Osteocyte (in vitro differentiated cells): ENCODE measurements at regions not wholly inside any gene's neighbourhood (a gene's known extent, or its start where the extent isn't known, plus 50 kb on each side); places are given as distances from the start of the nearest gene placed in this dataset.

Experiments
- DNase-seq: peaks from one replicate; pipeline ENCODE4 v3.0.0; 2021; ENCODE audit warnings: mixed read lengths; ENCODE audit not compliant: unreplicated experiment; ENCODE audit errors: extremely low spot score
- H3K27ac Mint-ChIP-seq: one replicate; pipeline ENCODE4 v1.8.0; 2021; ENCODE audit warnings: mild to moderate bottlenecking, mixed read lengths; ENCODE audit not compliant: unreplicated experiment
- H3K27me3 Mint-ChIP-seq: one replicate; pipeline ENCODE4 v1.8.0; 2021; ENCODE audit warnings: mixed read lengths; ENCODE audit not compliant: unreplicated experiment
- H3K36me3 Mint-ChIP-seq: one replicate; pipeline ENCODE4 v1.8.0; 2021; ENCODE audit warnings: mixed read lengths; ENCODE audit not compliant: unreplicated experiment
- H3K4me1 Mint-ChIP-seq: one replicate; pipeline ENCODE4 v1.8.0; 2021; ENCODE audit warnings: mixed read lengths; ENCODE audit not compliant: unreplicated experiment
- H3K4me3 Mint-ChIP-seq: one replicate; pipeline ENCODE4 v1.8.0; 2021; ENCODE audit warnings: mild to moderate bottlenecking, moderate library complexity, mixed read lengths; ENCODE audit not compliant: unreplicated experiment
- H3K9me3 Mint-ChIP-seq: one replicate; pipeline ENCODE4 v1.8.0; 2021; ENCODE audit warnings: mixed read lengths; ENCODE audit not compliant: unreplicated experiment
- TF ChIP-seq, protein P1 (sequence below): fragments of 200-600 bp; sonication (generic); IDR thresholded peaks from 2 replicates; pipeline ENCODE4 v1.5.0; 2021; ENCODE audit warnings: antibody characterized with exemption, mild to moderate bottlenecking, moderate library complexity

DNA sequence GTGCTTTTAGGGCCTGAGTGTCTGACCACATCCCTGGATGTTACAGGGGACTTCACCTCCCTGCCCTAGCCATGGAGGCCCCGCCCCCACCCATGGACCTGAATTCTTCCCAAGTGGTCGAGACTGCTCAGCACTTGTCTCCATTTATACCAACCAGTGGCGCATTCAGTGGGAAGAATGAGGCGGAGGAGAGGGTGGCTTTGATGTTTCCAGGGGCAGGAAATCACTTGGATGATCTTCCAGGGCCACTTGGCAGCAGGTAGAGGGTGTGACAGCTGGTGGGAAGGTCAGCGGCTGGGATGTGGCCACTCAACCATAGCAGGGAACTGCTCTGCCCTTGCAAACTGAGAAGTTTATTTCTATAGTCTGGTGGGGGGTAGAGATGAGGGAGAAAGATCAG, 155.1 kb upstream of the BLID start:
- Mint-ChIP-seq H3K4me3 (no peak overlapping the region), H3K36me3 (no peaks in the 10 kb centered on the region), H3K4me1 (no peaks in the 10 kb centered on the region), H3K9me3 (no peaks in the 10 kb centered on the region), H3K27me3 (peaks cover 27% of the 10 kb centered on the region), H3K27ac (no peak overlapping the region)
- DNase-seq: no peak
- TF ChIP-seq, protein P1, sequence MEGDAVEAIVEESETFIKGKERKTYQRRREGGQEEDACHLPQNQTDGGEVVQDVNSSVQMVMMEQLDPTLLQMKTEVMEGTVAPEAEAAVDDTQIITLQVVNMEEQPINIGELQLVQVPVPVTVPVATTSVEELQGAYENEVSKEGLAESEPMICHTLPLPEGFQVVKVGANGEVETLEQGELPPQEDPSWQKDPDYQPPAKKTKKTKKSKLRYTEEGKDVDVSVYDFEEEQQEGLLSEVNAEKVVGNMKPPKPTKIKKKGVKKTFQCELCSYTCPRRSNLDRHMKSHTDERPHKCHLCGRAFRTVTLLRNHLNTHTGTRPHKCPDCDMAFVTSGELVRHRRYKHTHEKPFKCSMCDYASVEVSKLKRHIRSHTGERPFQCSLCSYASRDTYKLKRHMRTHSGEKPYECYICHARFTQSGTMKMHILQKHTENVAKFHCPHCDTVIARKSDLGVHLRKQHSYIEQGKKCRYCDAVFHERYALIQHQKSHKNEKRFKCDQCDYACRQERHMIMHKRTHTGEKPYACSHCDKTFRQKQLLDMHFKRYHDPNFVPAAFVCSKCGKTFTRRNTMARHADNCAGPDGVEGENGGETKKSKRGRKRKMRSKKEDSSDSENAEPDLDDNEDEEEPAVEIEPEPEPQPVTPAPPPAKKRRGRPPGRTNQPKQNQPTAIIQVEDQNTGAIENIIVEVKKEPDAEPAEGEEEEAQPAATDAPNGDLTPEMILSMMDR: no peak

DNA sequence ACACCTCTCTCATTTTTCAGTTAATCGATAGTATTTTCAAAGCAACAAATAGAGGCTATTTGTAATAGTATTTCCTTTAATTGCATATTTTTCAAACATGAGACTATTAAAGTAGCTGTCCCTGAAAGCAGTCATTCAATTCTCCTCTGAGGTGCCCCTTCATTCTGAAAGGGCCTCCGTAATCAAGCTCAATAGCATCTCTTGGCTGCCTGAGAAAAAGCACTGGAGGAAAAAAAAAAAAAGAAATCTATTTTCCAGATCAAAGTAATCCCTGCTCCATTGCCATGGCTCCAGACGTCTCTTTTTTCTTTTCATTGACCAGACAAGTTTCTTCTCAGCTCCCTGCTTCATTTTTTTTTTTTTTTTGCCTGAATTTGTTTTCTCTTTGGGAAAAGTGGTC, 154.5 kb upstream of the BLID start:
- Mint-ChIP-seq H3K9me3 (no peaks in the 10 kb centered on the region), H3K36me3 (no peaks in the 10 kb centered on the region), H3K4me1 (no peaks in the 10 kb centered on the region), H3K27me3 (peaks cover 22% of the 10 kb centered on the region), H3K27ac (no peak overlapping the region), H3K4me3 (no peak overlapping the region)
- DNase-seq: no peak
- TF ChIP-seq, protein P1: no peak

DNA sequence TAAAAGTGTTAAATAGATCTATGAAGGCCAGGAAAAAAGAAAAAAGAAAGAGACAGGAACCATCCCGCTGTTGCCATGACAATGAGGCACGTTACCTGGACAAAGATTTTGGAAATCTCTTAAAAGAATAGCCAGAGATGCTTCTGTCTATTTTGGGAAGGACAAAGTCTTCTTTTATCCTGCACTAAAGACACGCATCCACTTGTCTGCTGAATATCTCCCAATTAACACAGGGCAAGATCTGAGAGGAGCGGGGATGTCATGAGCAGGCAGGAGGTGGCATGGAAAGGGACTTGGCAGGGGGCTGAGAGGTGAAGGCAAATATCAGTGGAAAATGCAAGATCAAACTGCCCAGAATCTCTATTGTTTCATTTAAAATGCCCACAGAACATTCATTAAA, 153.8 kb upstream of the BLID start:
- H3K4me3 Mint-ChIP-seq: no peak overlapping the region
- DNase-seq: no peak
- TF ChIP-seq, protein P1: no peak
- H3K27me3 Mint-ChIP-seq: peaks cover 21% of the 10 kb centered on the region
- no peaks in the 10 kb centered on the region for H3K36me3 Mint-ChIP-seq
- H3K9me3 Mint-ChIP-seq: no peaks in the 10 kb centered on the region
- H3K4me1 Mint-ChIP-seq: no peaks in the 10 kb centered on the region
- no peak overlapping the region for H3K27ac Mint-ChIP-seq

DNA sequence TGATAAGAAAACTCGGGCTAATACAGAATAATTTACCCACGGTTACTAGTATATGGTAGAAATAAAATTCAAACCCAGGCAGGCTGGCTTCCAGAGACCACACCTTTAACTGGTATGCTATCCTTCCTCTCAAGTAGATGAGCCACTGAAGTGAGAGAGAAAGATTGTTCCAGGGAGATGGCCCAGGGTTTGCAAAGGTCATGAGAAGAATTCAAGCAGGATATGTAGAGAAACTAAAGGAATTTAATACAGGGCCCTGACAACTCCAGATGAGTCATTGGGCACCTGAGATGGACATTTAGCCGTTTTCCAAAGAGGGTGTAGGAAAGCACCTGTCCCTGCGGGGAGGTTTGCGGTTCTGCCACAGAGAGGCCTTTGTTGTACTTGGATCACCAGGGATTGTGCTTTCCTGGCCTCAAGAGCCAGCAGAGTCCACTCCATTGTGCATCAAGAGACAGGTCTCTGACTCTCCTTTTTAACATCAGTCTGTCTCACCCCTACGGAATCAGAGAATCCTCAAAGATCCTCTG, 152.7 kb upstream of the BLID start:
- peaks cover 20% of the 10 kb centered on the region for H3K27me3 Mint-ChIP-seq
- H3K27ac Mint-ChIP-seq: no peak overlapping the region
- no peaks in the 10 kb centered on the region for H3K4me1 Mint-ChIP-seq

DNA sequence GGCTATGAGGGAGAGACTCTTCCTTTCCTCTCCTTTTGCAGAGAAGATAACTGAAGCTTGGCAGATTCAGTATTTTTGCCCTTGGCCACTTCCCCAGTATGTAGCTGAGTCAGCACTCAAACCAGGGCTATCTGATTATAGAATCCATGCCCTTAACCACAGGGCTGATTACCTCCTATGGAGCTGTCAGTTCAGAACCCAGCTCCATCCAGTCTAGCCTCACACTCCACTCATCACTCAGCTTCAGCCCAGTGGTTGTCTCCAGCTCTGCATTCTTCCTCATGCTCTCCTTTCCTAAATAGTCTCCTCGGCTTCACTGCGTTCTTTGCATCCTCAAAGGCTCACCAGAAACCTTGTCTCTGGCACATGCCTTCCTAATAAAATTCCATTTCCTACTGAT, 151.6 kb upstream of the BLID start:
- H3K4me3 Mint-ChIP-seq: no peak overlapping the region
- TF ChIP-seq, protein P1: no peak
- no peak overlapping the region for H3K27ac Mint-ChIP-seq
- H3K27me3 Mint-ChIP-seq: peaks cover 15% of the 10 kb centered on the region
- no peaks in the 10 kb centered on the region for H3K4me1 Mint-ChIP-seq
- H3K9me3 Mint-ChIP-seq: no peaks in the 10 kb centered on the region
- DNase-seq: no peak
- H3K36me3 Mint-ChIP-seq: no peaks in the 10 kb centered on the region

More for the DNA sequence above, 152.7 kb upstream of the BLID start:
- no peak overlapping the region for H3K4me3 Mint-ChIP-seq
- H3K9me3 Mint-ChIP-seq: no peaks in the 10 kb centered on the region
- no peaks in the 10 kb centered on the region for H3K36me3 Mint-ChIP-seq
- DNase-seq: no peak
- TF ChIP-seq, protein P1: no peak
